Neuron (in vitro differentiated cells): ENCODE measurements at regions not wholly inside any gene's neighbourhood (a gene's known extent, or its start where the extent isn't known, plus 50 kb on each side); places are given as distances from the start of the nearest gene placed in this dataset.
"Not testable (repeated sequence)": the region's sequence is repeated elsewhere in the genome, so short reads cannot be mapped to it uniquely, and the experiment has no call there.

Experiments
- H2AFZ ChIP-seq: one replicate; pipeline ENCODE4 v1.6.1; 2013; ENCODE audit warnings: low read depth, mild to moderate bottlenecking, inconsistent platforms, low read length, moderate library complexity
- H3K27me3 ChIP-seq: one replicate; pipeline ENCODE4 v1.6.1; 2013; ENCODE audit warnings: low read length; ENCODE audit not compliant: insufficient read depth
- H3K36me3 ChIP-seq: one replicate; pipeline ENCODE4 v1.6.1; 2013; ENCODE audit warnings: low read length; ENCODE audit not compliant: insufficient read depth
- H3K4me1 ChIP-seq: one replicate; pipeline ENCODE4 v1.6.1; 2013; ENCODE audit warnings: low read length; ENCODE audit not compliant: insufficient read depth
- H3K4me3 ChIP-seq: 2 replicates; pipeline ENCODE4 v1.5.1; 2013; ENCODE audit warnings: mild to moderate bottlenecking, low read length, moderate library complexity
- H3K9me3 ChIP-seq: one replicate; pipeline ENCODE4 v1.6.1; 2013; ENCODE audit warnings: low read length

GRCh38 chr13:82458169-82458568, 1424.1 kb downstream of the SLITRK1 start:
- no peaks in the 10 kb centered on the region for H3K27me3 ChIP-seq
- H3K36me3 ChIP-seq, result no peaks in the 10 kb centered on the region
- H3K4me1 ChIP-seq, result no peaks in the 10 kb centered on the region
- no peak overlapping the region for H3K4me3 ChIP-seq
- no peaks in the 10 kb centered on the region for H3K9me3 ChIP-seq
- no peak overlapping the region for H2AFZ ChIP-seq

GRCh38 chr13:82457548-82457947, 1424.7 kb downstream of the SLITRK1 start:
- not testable (repeated sequence) for H3K4me1 ChIP-seq, H3K27me3 ChIP-seq, H3K9me3 ChIP-seq, H3K4me3 ChIP-seq, H3K36me3 ChIP-seq, H2AFZ ChIP-seq

GRCh38 chr13:82447416-82448077, 1434.7 kb downstream of the SLITRK1 start:
- Histone ChIP-seq H2AFZ (no peak overlapping the region), H3K27me3 (no peaks in the 10 kb centered on the region), H3K4me1 (peaks cover 3% of the 10 kb centered on the region), H3K4me3 (no peak overlapping the region), H3K9me3 (no peaks in the 10 kb centered on the region), H3K36me3 (no peaks in the 10 kb centered on the region)

GRCh38 chr13:82439159-82439904, 1442.9 kb downstream of the SLITRK1 start:
- peaks cover 2% of the 10 kb centered on the region for H3K9me3 ChIP-seq
- no peaks in the 10 kb centered on the region for H3K27me3 ChIP-seq
- H3K4me3 ChIP-seq, result no peak overlapping the region
- H3K4me1 ChIP-seq, result no peaks in the 10 kb centered on the region
- H3K36me3 ChIP-seq, result no peaks in the 10 kb centered on the region
- H2AFZ ChIP-seq, result no peak overlapping the region

- no peaks in the 10 kb centered on the region for H3K36me3 ChIP-seq
- no peaks in the 10 kb centered on the region for H3K27me3 ChIP-seq
- H3K4me1 ChIP-seq, result no peaks in the 10 kb centered on the region
- no peak overlapping the region for H2AFZ ChIP-seq
- H3K4me3 ChIP-seq, result no peak overlapping the region
- H3K9me3 ChIP-seq, result peaks cover 2% of the 10 kb centered on the region
These were observed 1444.0 kb downstream of the SLITRK1 start for GRCh38 chr13:82438320-82438719.

GRCh38 chr13:82436099-82436585, 1446.1 kb downstream of the SLITRK1 start:
- H3K9me3 ChIP-seq, result peaks cover 2% of the 10 kb centered on the region
- no peaks in the 10 kb centered on the region for H3K4me1 ChIP-seq
- H3K36me3 ChIP-seq, result no peaks in the 10 kb centered on the region
- H2AFZ ChIP-seq, result no peak overlapping the region
- H3K4me3 ChIP-seq, result no peak overlapping the region
- no peaks in the 10 kb centered on the region for H3K27me3 ChIP-seq

- Histone ChIP-seq H3K27me3 (no peaks in the 10 kb centered on the region), H3K36me3 (no peaks in the 10 kb centered on the region), H3K4me3 (no peak overlapping the region), H2AFZ (no peak overlapping the region), H3K4me1 (no peaks in the 10 kb centered on the region), H3K9me3 (no peaks in the 10 kb centered on the region)
These were observed 1449.3 kb downstream of the SLITRK1 start for GRCh38 chr13:82432949-82433348.

- no peaks in the 10 kb centered on the region for H3K36me3 ChIP-seq
- no peak overlapping the region for H2AFZ ChIP-seq
- no peaks in the 10 kb centered on the region for H3K27me3 ChIP-seq
- H3K9me3 ChIP-seq, result no peaks in the 10 kb centered on the region
- no peak overlapping the region for H3K4me3 ChIP-seq
- H3K4me1 ChIP-seq, result peaks cover 3% of the 10 kb centered on the region
These were observed 1469.5 kb downstream of the SLITRK1 start for GRCh38 chr13:82412749-82413148.

GRCh38 chr13:82407321-82407720, 1475.0 kb downstream of the SLITRK1 start:
- no peak overlapping the region for H2AFZ ChIP-seq
- H3K36me3 ChIP-seq, result no peaks in the 10 kb centered on the region
- no peak overlapping the region for H3K4me3 ChIP-seq
- H3K9me3 ChIP-seq, result no peaks in the 10 kb centered on the region
- H3K27me3 ChIP-seq, result no peaks in the 10 kb centered on the region
- H3K4me1 ChIP-seq, result no peaks in the 10 kb centered on the region

- Histone ChIP-seq H3K36me3 (no peaks in the 10 kb centered on the region), H3K4me3 (no peak overlapping the region), H3K4me1 (no peaks in the 10 kb centered on the region), H2AFZ (no peak overlapping the region), H3K27me3 (no peaks in the 10 kb centered on the region), H3K9me3 (no peaks in the 10 kb centered on the region)
These were observed 1507.6 kb downstream of the SLITRK1 start for GRCh38 chr13:82374719-82375118.

- Histone ChIP-seq H3K4me1 (no peaks in the 10 kb centered on the region), H3K4me3 (no peak overlapping the region), H3K27me3 (no peaks in the 10 kb centered on the region), H3K9me3 (no peaks in the 10 kb centered on the region), H2AFZ (no peak overlapping the region), H3K36me3 (no peaks in the 10 kb centered on the region)
These were observed 1512.0 kb downstream of the SLITRK1 start for GRCh38 chr13:82370316-82370715.

GRCh38 chr13:82364525-82364924, 1517.7 kb downstream of the SLITRK1 start:
- Histone ChIP-seq H2AFZ (no peak overlapping the region), H3K9me3 (no peaks in the 10 kb centered on the region), H3K36me3 (no peaks in the 10 kb centered on the region), H3K4me3 (no peak overlapping the region), H3K4me1 (no peaks in the 10 kb centered on the region), H3K27me3 (no peaks in the 10 kb centered on the region)

- H3K27me3 ChIP-seq, result no peaks in the 10 kb centered on the region
- H3K9me3 ChIP-seq, result no peaks in the 10 kb centered on the region
- H2AFZ ChIP-seq, result no peak overlapping the region
- H3K4me3 ChIP-seq, result no peak overlapping the region
- H3K4me1 ChIP-seq, result no peaks in the 10 kb centered on the region
- H3K36me3 ChIP-seq, result no peaks in the 10 kb centered on the region
These were observed 1524.0 kb downstream of the SLITRK1 start for GRCh38 chr13:82358284-82358683.
